ENCODE measurements at regions not wholly inside any gene's neighbourhood (a gene's known extent, or its start where the extent isn't known, plus 50 kb on each side); places are given as distances from the start of the nearest gene placed in this dataset.

GRCh38 chr1:213733705-213734104 lies 254.1 kb upstream of the PROX1 start:
- TF ChIP-seq CTCF (IDR thresholded peaks at IDR 0.05; ENCODE audit: borderline replicate concordance, control extremely low read depth, extremely low read depth, insufficient read depth, missing control alignments): no peak
- in situ Hi-C loops (cut with MboI; ENCODE audit: low sequenced_read_pairs, unreplicated experiment): no loop called here
- no peak for DNase-seq (ENCODE audit: low spot score)

DNA sequence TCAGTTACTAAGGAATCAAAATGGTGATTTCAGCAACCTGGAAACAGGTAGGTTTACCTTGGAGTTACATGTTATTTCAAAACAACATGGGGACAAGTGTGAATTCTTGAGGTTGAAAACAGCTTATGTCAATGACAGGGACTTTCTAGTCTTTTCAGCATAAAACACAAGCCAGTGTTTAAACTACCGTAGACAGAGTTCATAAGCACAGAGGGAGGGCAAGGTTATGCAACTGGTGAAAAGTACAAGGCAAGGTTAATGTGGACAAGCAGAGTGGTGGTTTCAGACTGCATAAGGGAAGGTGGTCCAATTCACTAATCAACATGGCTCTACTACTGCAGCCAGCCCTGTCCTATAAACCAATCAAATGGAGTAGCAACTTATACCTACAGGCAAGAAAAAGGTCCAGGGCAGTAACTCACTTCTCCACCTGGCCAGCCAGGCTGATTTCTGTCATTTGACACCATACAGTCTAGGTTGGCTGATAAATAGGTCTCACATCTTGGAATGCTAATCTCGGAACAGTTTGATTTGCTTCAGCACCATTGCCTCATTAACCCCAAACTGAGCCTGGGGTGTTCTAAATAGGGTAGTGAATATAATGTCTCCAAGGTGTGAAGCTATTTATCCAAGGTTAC lies 250.3 kb upstream of the PROX1 start:
- in situ Hi-C loops (cut with MboI; ENCODE audit: low sequenced_read_pairs, unreplicated experiment): no loop called here
- no peak for TF ChIP-seq CTCF (IDR thresholded peaks at IDR 0.05; ENCODE audit: borderline replicate concordance, control extremely low read depth, extremely low read depth, insufficient read depth, missing control alignments)
- no peak for DNase-seq (ENCODE audit: low spot score)

- in situ Hi-C loops (cut with MboI; ENCODE audit: low sequenced_read_pairs, unreplicated experiment): no loop called here
- no peak for TF ChIP-seq CTCF (IDR thresholded peaks at IDR 0.05; ENCODE audit: borderline replicate concordance, control extremely low read depth, extremely low read depth, insufficient read depth, missing control alignments)
Measured at GRCh38 chr1:213738658-213739057, 249.1 kb upstream of the PROX1 start.

GRCh38 chr1:213742992-213743391 lies 244.8 kb upstream of the PROX1 start:
- in situ Hi-C loops (cut with MboI; ENCODE audit: low sequenced_read_pairs, unreplicated experiment): no loop called here

More at GRCh38 chr1:213738658-213739057, 249.1 kb upstream of the PROX1 start:
- no peak for DNase-seq (ENCODE audit: low spot score)

DNA sequence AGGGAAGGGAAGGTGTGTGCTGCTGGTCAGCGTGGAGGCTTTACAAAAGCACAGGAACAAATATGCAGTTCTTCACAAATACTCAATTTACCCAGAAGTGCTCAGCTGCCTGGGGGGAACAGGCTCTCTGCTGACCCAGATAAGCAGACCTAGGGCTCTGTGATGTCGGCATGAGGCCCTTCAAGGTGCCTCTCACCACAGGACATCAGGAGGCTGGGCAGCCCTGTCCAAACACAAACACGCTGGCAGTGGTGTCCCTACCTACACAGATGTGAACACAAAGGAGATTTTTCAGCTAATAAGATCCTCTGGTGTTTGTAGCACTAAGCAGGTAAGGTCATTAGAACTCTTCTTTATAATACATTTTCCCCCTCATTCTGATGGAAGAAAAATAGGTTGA lies 243.0 kb upstream of the PROX1 start:
- DNase-seq (ENCODE audit: low spot score): no peak
- TF ChIP-seq CTCF (IDR thresholded peaks at IDR 0.05; ENCODE audit: borderline replicate concordance, control extremely low read depth, extremely low read depth, insufficient read depth, missing control alignments): no peak
- in situ Hi-C loops (cut with MboI; ENCODE audit: low sequenced_read_pairs, unreplicated experiment): no loop called here

More at GRCh38 chr1:213742992-213743391, 244.8 kb upstream of the PROX1 start:
- no peak for TF ChIP-seq CTCF (IDR thresholded peaks at IDR 0.05; ENCODE audit: borderline replicate concordance, control extremely low read depth, extremely low read depth, insufficient read depth, missing control alignments)
- no peak for DNase-seq (ENCODE audit: low spot score)

DNA sequence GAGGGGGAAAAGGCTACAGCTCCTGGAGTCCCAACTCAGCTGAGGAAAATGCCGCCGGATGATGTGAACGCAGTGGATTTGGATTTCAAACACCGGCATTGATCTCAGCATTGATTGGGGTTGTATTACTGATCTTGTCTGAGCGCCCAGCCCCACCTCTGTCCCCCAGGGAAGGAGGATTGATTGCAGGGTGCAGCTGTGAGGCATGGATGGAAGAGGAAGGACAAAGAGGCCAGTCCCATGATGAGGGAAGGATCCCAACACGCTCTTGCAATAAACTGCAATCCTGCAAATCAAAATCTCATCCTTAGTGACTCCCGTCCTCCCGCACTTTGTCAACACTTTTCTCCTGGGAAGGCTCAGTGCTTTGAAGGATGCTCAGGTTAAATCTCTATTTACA lies 242.3 kb upstream of the PROX1 start:
- in situ Hi-C loops (cut with MboI; ENCODE audit: low sequenced_read_pairs, unreplicated experiment): no loop called here

More for the DNA sequence above, 242.3 kb upstream of the PROX1 start:
- no peak for TF ChIP-seq CTCF (IDR thresholded peaks at IDR 0.05; ENCODE audit: borderline replicate concordance, control extremely low read depth, extremely low read depth, insufficient read depth, missing control alignments)
- DNase-seq (ENCODE audit: low spot score): no peak
